Stomach (tissue), 8 donors: ENCODE measurements at regions not wholly inside any gene's neighbourhood (a gene's known extent, or its start where the extent isn't known, plus 50 kb on each side); places are given as distances from the start of the nearest gene placed in this dataset.
A peak's percentile ranks its signal among the peaks of the same experiment; 100 is the strongest.

Experiments used
- DNase-seq, 2 donors: peaks; one replicate each; pipeline versions ENCODE4 v3.0.0 to v3.0.0-alpha.2; 2013 to 2019
- H3K27ac ChIP-seq, 5 donors: fragments of 200-600 bp in 4 of 5; sonication (generic) in 4 of 5; one replicate each; pipeline ENCODE4 v1.5.1; 2013 to 2019; ENCODE audit warnings: mild to moderate bottlenecking in 1 of 5, moderate library complexity in 1 of 5
- H3K27me3 ChIP-seq, 3 donors: fragments of 200-600 bp; sonication (generic); one replicate each; pipeline ENCODE4 v1.5.1; 2017 to 2019; ENCODE audit warnings: mixed run types in 1 of 3
- H3K36me3 ChIP-seq, 4 donors: fragments of 200-600 bp; sonication (generic); 1 replicate in 3 of 4; 2 replicates in 1 of 4; pipeline ENCODE4 v1.5.1; 2016 to 2019
- H3K4me1 ChIP-seq, 4 donors: fragments of 200-600 bp; sonication (generic); one replicate each; pipeline ENCODE4 v1.5.1; 2016 to 2019
- H3K4me3 ChIP-seq, 4 donors: fragments of 200-600 bp; sonication (generic) in 3 of 4; one replicate each; pipeline ENCODE4 v1.5.1; 2016 to 2019; ENCODE audit warnings: mild to moderate bottlenecking in 1 of 4
- H3K9me3 ChIP-seq, 4 donors: fragments of 200-600 bp; sonication (generic); one replicate each; pipeline ENCODE4 v1.5.1; 2016 to 2019
- EP300 ChIP-seq: sonication (generic); formaldehyde crosslinking; IDR thresholded peaks from one replicate; pipeline ENCODE4 v1.6.1; 2017; ENCODE audit warnings: antibody characterized with exemption
- POLR2A ChIP-seq, 4 donors: fragments of 450-650 bp; IDR thresholded peaks; one replicate each; pipeline ENCODE4 v1.6.1; 2016; ENCODE audit warnings: antibody characterized with exemption in 4 of 4, control low read depth in 2 of 4, mild to moderate bottlenecking in 1 of 4, moderate library complexity in 1 of 4
- POLR2AphosphoS5 ChIP-seq, 3 donors: sonication (generic); formaldehyde crosslinking; IDR thresholded peaks; one replicate each; pipeline ENCODE4 v1.6.1; 2016; ENCODE audit warnings: antibody characterized with exemption in 3 of 3
- WGBS, 5 donors: extraction: QIAGEN DNeasy Blood & Tissue Kit in 3 of 5; methylation state at CpG; one replicate each; pipeline versions ENCODE4 v1.1.5 to v1.1.7; 2013 to 2018; 5-methylcytosine and 5-hydroxymethylcytosine counted together
- intact Hi-C: fragments of 100-400 bp; cut with DNase I; formaldehyde crosslinking; loops from one replicate; pipeline ENCODE4 v1.15.1; 2023; ENCODE audit warnings: low total_unique reads
- TF ChIP-seq, protein P1 (sequence below), 7 experiments: fragments of 450-650 bp in 4 of 7; fragments of 200-600 bp in 3 of 7; sonication (generic) in 3 of 7; IDR thresholded peaks; one replicate each; pipeline ENCODE4 v1.5.1; 2016 to 2019; ENCODE audit warnings: antibody characterized with exemption in 7 of 7, control low read depth in 2 of 7, mild to moderate bottlenecking in 1 of 7
- donor health status: healthy with polysubstance abuse.
- donor health status: Bipolar disorder and iron deficiency.
- donor health status: healthy.

DNA sequence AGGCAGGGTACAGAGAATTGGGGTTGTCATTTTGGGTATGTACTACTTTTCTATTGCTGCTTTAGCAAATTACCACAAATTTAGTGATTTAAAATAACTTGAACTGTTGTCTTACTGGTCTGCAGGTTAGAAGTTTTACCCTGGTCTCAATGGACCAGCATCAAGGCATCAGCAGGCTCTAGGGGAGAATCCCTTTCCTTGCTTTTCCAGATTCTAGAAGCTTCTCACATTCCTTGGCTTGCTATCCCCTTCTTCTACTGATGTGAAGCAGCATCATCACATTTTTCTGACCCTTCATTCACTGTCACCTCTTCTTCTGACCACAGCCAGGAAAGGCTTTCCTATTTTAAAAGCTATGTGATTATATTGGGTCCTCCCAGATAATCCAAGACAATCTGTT is 237.8 kb upstream of the RBMS1 start:
- no peaks in the 10 kb centered on the region for H3K4me1 ChIP-seq
- DNase-seq = no peak
- no peaks in the 10 kb centered on the region for H3K36me3 ChIP-seq
- TF ChIP-seq POLR2A (IDR thresholded peaks at IDR 0.05) (no peak), POLR2AphosphoS5 (IDR thresholded peaks at IDR 0.05) (no peak), EP300 (no peak)
- TF ChIP-seq, protein P1, sequence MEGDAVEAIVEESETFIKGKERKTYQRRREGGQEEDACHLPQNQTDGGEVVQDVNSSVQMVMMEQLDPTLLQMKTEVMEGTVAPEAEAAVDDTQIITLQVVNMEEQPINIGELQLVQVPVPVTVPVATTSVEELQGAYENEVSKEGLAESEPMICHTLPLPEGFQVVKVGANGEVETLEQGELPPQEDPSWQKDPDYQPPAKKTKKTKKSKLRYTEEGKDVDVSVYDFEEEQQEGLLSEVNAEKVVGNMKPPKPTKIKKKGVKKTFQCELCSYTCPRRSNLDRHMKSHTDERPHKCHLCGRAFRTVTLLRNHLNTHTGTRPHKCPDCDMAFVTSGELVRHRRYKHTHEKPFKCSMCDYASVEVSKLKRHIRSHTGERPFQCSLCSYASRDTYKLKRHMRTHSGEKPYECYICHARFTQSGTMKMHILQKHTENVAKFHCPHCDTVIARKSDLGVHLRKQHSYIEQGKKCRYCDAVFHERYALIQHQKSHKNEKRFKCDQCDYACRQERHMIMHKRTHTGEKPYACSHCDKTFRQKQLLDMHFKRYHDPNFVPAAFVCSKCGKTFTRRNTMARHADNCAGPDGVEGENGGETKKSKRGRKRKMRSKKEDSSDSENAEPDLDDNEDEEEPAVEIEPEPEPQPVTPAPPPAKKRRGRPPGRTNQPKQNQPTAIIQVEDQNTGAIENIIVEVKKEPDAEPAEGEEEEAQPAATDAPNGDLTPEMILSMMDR (IDR thresholded peaks at IDR 0.05) = no peak
- no peak overlapping the region for H3K4me3 ChIP-seq
- intact Hi-C loops = no loop called here
- no peaks in the 10 kb centered on the region for H3K9me3 ChIP-seq
- no peaks in the 10 kb centered on the region for H3K27me3 ChIP-seq
- H3K27ac ChIP-seq = no peak overlapping the region

DNA sequence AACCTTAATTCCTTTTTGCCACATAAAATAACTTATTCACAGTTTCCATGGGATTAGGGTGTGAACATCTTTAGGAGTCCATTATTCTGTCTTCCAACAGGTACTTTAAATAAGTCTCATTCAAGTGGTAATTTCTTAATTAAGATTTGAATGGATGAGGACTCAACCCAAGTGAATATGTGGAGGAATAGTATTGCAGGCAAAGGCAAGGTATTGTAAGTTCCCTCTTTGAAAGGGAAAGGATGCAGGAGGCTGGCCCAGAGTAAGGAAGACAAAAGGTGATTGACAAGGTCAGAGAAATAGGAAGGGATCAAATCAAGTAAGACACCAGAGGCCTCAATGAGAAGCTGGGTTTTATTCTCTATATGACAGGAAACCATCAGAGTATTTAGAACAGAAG is 238.2 kb upstream of the RBMS1 start:
- no peaks in the 10 kb centered on the region for H3K4me1 ChIP-seq
- H3K4me3 ChIP-seq = no peak overlapping the region
- no peak for DNase-seq
- no peaks in the 10 kb centered on the region for H3K9me3 ChIP-seq
- H3K36me3 ChIP-seq = no peaks in the 10 kb centered on the region
- no peaks in the 10 kb centered on the region for H3K27me3 ChIP-seq
- TF ChIP-seq POLR2AphosphoS5 (IDR thresholded peaks at IDR 0.05) (no peak), POLR2A (IDR thresholded peaks at IDR 0.05) (no peak), EP300 (no peak)
- TF ChIP-seq, protein P1 (IDR thresholded peaks at IDR 0.05) = no peak
- H3K27ac ChIP-seq = no peak overlapping the region
- intact Hi-C loops = no loop called here

DNA sequence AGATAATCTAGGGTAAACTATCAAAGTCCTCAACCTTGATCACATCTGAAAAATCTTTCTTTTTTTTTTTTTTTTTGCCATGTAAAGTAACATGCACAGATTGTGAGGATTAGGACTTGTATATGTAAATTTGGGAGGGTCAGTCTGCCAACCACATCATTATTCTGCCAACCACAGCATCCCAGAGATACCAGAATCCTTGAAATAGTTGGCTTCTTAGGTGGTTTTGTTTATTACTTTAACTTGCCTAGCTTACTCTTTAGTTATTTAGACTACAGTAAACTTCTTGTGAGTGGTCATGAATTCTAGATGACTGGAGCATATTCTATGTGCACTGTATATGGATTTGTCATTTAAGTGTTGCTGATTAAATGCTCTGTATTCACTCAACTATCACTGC is 242.1 kb upstream of the RBMS1 start:
- TF ChIP-seq, protein P1 (IDR thresholded peaks at IDR 0.05) = no peak
- TF ChIP-seq POLR2AphosphoS5 (IDR thresholded peaks at IDR 0.05) = no peak
- H3K4me1 ChIP-seq = no peaks in the 10 kb centered on the region
- H3K27ac ChIP-seq = no peak overlapping the region
- no peaks in the 10 kb centered on the region for H3K27me3 ChIP-seq
- H3K9me3 ChIP-seq = no peaks in the 10 kb centered on the region
- no peak overlapping the region for H3K4me3 ChIP-seq
- H3K36me3 ChIP-seq = no peaks in the 10 kb centered on the region
- intact Hi-C loops = no loop called here
- no peak for DNase-seq

DNA sequence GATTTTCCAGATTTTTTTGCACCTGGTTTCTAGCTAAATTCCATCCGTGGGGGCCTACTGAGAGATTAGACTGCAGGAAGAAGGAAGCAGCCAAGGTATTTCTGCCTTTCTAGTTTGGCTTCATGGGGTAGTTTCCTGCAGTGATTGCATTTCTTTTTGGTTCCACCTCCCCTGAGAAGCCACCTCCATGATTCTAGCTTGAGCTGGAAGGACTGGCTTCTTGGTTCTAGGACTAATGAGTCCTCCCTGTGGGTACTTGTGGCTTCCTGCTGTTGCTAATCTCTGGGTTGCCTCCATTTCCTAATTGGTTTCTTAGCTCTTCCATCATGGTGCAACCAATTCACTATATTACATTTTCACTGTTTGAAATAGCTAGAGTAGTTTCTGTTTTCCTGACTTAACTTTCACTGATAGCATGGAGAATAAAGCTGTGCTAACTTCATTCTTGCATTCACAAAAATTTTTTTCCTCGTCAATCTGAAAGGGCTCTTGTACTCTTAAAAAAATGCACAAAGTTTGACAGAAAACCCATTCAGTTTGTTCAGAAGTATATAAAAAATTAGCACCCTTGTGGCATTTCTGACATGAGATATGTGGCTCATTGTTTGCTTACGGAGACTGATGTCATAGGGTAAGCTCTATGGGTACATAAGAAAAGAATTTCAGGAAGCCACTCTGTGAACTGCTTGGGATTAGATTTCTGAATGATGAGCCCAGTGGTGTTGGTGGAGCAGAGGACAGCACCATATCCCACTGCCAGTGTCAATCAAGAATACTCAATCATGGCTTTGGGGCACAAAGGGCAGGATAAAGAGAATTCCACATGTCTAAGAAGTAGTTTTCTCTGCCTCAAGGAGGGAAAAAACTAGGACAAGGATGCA is 242.8 kb upstream of the RBMS1 start:
- Histone ChIP-seq H3K27ac (no peak overlapping the region), H3K4me1 (no peaks in the 10 kb centered on the region), H3K36me3 (no peaks in the 10 kb centered on the region), H3K4me3 (no peak overlapping the region), H3K9me3 (no peaks in the 10 kb centered on the region), H3K27me3 (no peaks in the 10 kb centered on the region)
- peak in 1 of 2 donors; percentile 11 for DNase-seq
- intact Hi-C loops = no loop called here
- WGBS, 5 donors = 66 to 77% (median 70%) methylated on average over 3 of the region's 3 CpGs
- TF ChIP-seq POLR2A (IDR thresholded peaks at IDR 0.05) (no peak), POLR2AphosphoS5 (IDR thresholded peaks at IDR 0.05) (no peak)

DNA sequence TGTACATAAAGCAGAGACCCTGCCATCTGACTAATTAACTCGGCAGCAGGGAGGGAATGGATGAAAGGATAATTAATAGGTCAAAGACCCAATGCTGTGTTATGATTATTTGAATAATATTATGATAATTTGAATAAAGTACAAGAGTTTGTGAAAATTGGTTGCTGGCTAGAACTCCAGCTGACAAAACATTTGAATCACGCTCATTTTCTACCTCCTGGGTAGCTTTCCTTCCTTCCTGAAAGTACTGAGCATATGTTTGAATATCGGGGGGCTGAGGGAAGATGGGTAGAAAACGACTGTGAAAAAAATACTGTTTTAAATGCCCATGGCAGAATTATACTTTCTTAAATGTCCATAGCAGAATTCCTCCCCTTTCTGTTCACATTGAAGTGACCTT is 243.6 kb upstream of the RBMS1 start:
- Histone ChIP-seq H3K27ac (no peak overlapping the region), H3K4me3 (no peak overlapping the region), H3K27me3 (no peaks in the 10 kb centered on the region), H3K4me1 (no peaks in the 10 kb centered on the region), H3K9me3 (no peaks in the 10 kb centered on the region), H3K36me3 (no peaks in the 10 kb centered on the region)
- TF ChIP-seq POLR2AphosphoS5 (IDR thresholded peaks at IDR 0.05) (no peak), EP300 (no peak), POLR2A (IDR thresholded peaks at IDR 0.05) (no peak)
- TF ChIP-seq, protein P1 (IDR thresholded peaks at IDR 0.05) = no peak
- intact Hi-C loops = no loop called here
- DNase-seq = no peak
- 69 to 76% (median 71%) methylated on average over 4 of the region's 4 CpGs for WGBS, 5 donors
